ENCODE measurements at regions not wholly inside any gene's neighbourhood (a gene's known extent, or its start where the extent isn't known, plus 50 kb on each side); places are given as distances from the start of the nearest gene placed in this dataset.

- H3K4me3 ChIP-seq (ENCODE audit: low read length): no peak overlapping the region
- H3K36me3 ChIP-seq (ENCODE audit: insufficient read depth, low read length): no peaks in the 10 kb centered on the region
- no peak overlapping the region for H3K9ac ChIP-seq (ENCODE audit: low read length)
- no peaks in the 10 kb centered on the region for H3K79me2 ChIP-seq (replicated peaks; ENCODE audit: insufficient read depth, low read length)
- no peak overlapping the region for H3K27ac ChIP-seq (ENCODE audit: low read length)
- TF ChIP-seq POLR2AphosphoS5 (IDR thresholded peaks at IDR 0.05) (no peak), EP300 (conservative IDR thresholded peaks at IDR 0.05; ENCODE audit: poor library complexity, severe bottlenecking) (no peak), RAD21 (conservative IDR thresholded peaks at IDR 0.05) (no peak), MXI1 (conservative IDR thresholded peaks at IDR 0.05; ENCODE audit: poor library complexity, severe bottlenecking) (no peak), TAF1 (IDR thresholded peaks at IDR 0.05; ENCODE audit: low read depth) (no peak), SMC3 (conservative IDR thresholded peaks at IDR 0.05; ENCODE audit: poor library complexity) (no peak), REST (IDR thresholded peaks at IDR 0.05; ENCODE audit: borderline replicate concordance) (no peak)
- no peak overlapping the region for H2AFZ ChIP-seq (ENCODE audit: low read depth, low read length)
- no peaks in the 10 kb centered on the region for H3K9me3 ChIP-seq (ENCODE audit: low read length)
- H3K4me2 ChIP-seq (ENCODE audit: low read length): no peak overlapping the region
- H3K27me3 ChIP-seq (ENCODE audit: insufficient read depth, low read depth, low read length): no peaks in the 10 kb centered on the region
- H3K9me2 ChIP-seq (ENCODE audit: insufficient read depth, low read length): no peaks in the 10 kb centered on the region
- no peaks in the 10 kb centered on the region for H4K20me1 ChIP-seq (ENCODE audit: insufficient read depth)
- H3F3A ChIP-seq (ENCODE audit: insufficient read depth, low read length, poor library complexity, severe bottlenecking): no peaks in the 10 kb centered on the region
Observed at GRCh38 chr9:89779405-89780203, 174.8 kb downstream of the GADD45G start.

- H3K27ac ChIP-seq (ENCODE audit: low read length): no peak overlapping the region
- H3K9ac ChIP-seq (ENCODE audit: low read length): no peak overlapping the region
- no peak overlapping the region for H2AFZ ChIP-seq (ENCODE audit: low read depth, low read length)
- no peaks in the 10 kb centered on the region for H3K9me3 ChIP-seq (ENCODE audit: low read length)
- H3K79me2 ChIP-seq (replicated peaks; ENCODE audit: insufficient read depth, low read length): no peaks in the 10 kb centered on the region
- H3K27me3 ChIP-seq (ENCODE audit: insufficient read depth, low read depth, low read length): no peaks in the 10 kb centered on the region
- no peaks in the 10 kb centered on the region for H3K36me3 ChIP-seq (ENCODE audit: insufficient read depth, low read length)
- TF ChIP-seq TAF1 (IDR thresholded peaks at IDR 0.05; ENCODE audit: low read depth) (no peak), EZH2 (IDR thresholded peaks at IDR 0.05; ENCODE audit: borderline replicate concordance, insufficient read depth, low read length, poor library complexity, severe bottlenecking) (no peak), EP300 (conservative IDR thresholded peaks at IDR 0.05; ENCODE audit: poor library complexity, severe bottlenecking) (no peak), REST (IDR thresholded peaks at IDR 0.05; ENCODE audit: borderline replicate concordance) (no peak), SMC3 (conservative IDR thresholded peaks at IDR 0.05; ENCODE audit: poor library complexity) (no peak), RAD21 (conservative IDR thresholded peaks at IDR 0.05) (no peak), MXI1 (conservative IDR thresholded peaks at IDR 0.05; ENCODE audit: poor library complexity, severe bottlenecking) (no peak)
- no peaks in the 10 kb centered on the region for H4K20me1 ChIP-seq (ENCODE audit: insufficient read depth)
- no peaks in the 10 kb centered on the region for H3K9me2 ChIP-seq (ENCODE audit: insufficient read depth, low read length)
- H3K4me3 ChIP-seq (ENCODE audit: low read length): no peak overlapping the region
- no peaks in the 10 kb centered on the region for H3F3A ChIP-seq (ENCODE audit: insufficient read depth, low read length, poor library complexity, severe bottlenecking)
- no peak overlapping the region for H3K4me2 ChIP-seq (ENCODE audit: low read length)
Observed at GRCh38 chr9:89780959-89781358, 176.1 kb downstream of the GADD45G start.
